Suprapubic skin (tissue), 4 donors: ENCODE measurements at regions not wholly inside any gene's neighbourhood (a gene's known extent, or its start where the extent isn't known, plus 50 kb on each side); places are given as distances from the start of the nearest gene placed in this dataset.

Experiments used
- DNase-seq, 2 donors: peaks; one replicate each; pipeline ENCODE4 v3.0.0-alpha.2; 2019; ENCODE audit warnings: low spot score in 2 of 2
- H3K27ac ChIP-seq: fragments of 200-600 bp; sonication (generic); one replicate; pipeline ENCODE4 v1.5.1; 2019
- H3K27me3 ChIP-seq: fragments of 200-600 bp; sonication (generic); one replicate; pipeline ENCODE4 v1.5.1; 2019
- H3K36me3 ChIP-seq: fragments of 200-600 bp; sonication (generic); one replicate; pipeline ENCODE4 v1.5.1; 2019
- H3K4me1 ChIP-seq: fragments of 200-600 bp; sonication (generic); one replicate; pipeline ENCODE4 v1.5.1; 2019
- H3K4me3 ChIP-seq: fragments of 200-600 bp; sonication (generic); one replicate; pipeline ENCODE4 v1.5.1; 2019; ENCODE audit warnings: mild to moderate bottlenecking
- H3K9me3 ChIP-seq: fragments of 200-600 bp; sonication (generic); one replicate; pipeline ENCODE4 v1.5.1; 2019
- CTCF ChIP-seq, 2 donors: fragments of 200-600 bp in 1 of 2; fragments of 450-650 bp in 1 of 2; sonication (generic) in 1 of 2; IDR thresholded peaks; one replicate each; pipeline ENCODE4 v1.5.1; 2016 to 2019; ENCODE audit warnings: antibody characterized with exemption in 2 of 2, mild to moderate bottlenecking in 1 of 2, moderate library complexity in 1 of 2
- EP300 ChIP-seq: sonication (generic); formaldehyde crosslinking; IDR thresholded peaks from one replicate; pipeline ENCODE4 v1.6.1; 2017; ENCODE audit warnings: antibody characterized with exemption
- POLR2A ChIP-seq, 2 donors: fragments of 450-650 bp; IDR thresholded peaks; one replicate each; pipeline ENCODE4 v1.6.1; 2017; ENCODE audit warnings: antibody characterized with exemption in 2 of 2, mild to moderate bottlenecking in 2 of 2, moderate library complexity in 2 of 2
- POLR2AphosphoS5 ChIP-seq, 3 donors: sonication (generic); formaldehyde crosslinking; IDR thresholded peaks; one replicate each; pipeline ENCODE4 v1.6.1; 2017; ENCODE audit warnings: antibody characterized with exemption in 3 of 3
- WGBS: methylation state at CpG from one replicate; pipeline ENCODE4 v1.1.5; 2018; 5-methylcytosine and 5-hydroxymethylcytosine counted together

- 68% methylated on average over 9 of the region's 10 CpGs for WGBS
- Histone ChIP-seq H3K27me3 (peaks cover 48% of the 10 kb centered on the region), H3K27ac (no peak overlapping the region), H3K9me3 (no peaks in the 10 kb centered on the region), H3K4me1 (peaks cover 4% of the 10 kb centered on the region), H3K4me3 (no peak overlapping the region), H3K36me3 (no peaks in the 10 kb centered on the region)
- DNase-seq = peak; percentile 42 to 49
- TF ChIP-seq CTCF (IDR thresholded peaks at IDR 0.05) (no peak), EP300 (no peak), POLR2AphosphoS5 (IDR thresholded peaks at IDR 0.05) (no peak), POLR2A (IDR thresholded peaks at IDR 0.05) (no peak)
Observed at GRCh38 chr4:8725845-8726244, 133.3 kb downstream of the CPZ start.

- peak; percentile 37 to 66 for DNase-seq
- Histone ChIP-seq H3K4me3 (no peak overlapping the region), H3K27ac (no peak overlapping the region), H3K4me1 (peaks cover 4% of the 10 kb centered on the region), H3K27me3 (peaks cover 48% of the 10 kb centered on the region), H3K9me3 (no peaks in the 10 kb centered on the region), H3K36me3 (no peaks in the 10 kb centered on the region)
- TF ChIP-seq EP300 (no peak), POLR2A (IDR thresholded peaks at IDR 0.05) (no peak), POLR2AphosphoS5 (IDR thresholded peaks at IDR 0.05) (no peak), CTCF (IDR thresholded peaks at IDR 0.05) (no peak)
- 26% methylated on average over 13 of the region's 26 CpGs for WGBS
Observed at GRCh38 chr4:8725071-8725841, 132.7 kb downstream of the CPZ start.

GRCh38 chr4:8724436-8725070 is 132.0 kb downstream of the CPZ start:
- Histone ChIP-seq H3K27ac (no peak overlapping the region), H3K27me3 (peaks cover 48% of the 10 kb centered on the region), H3K9me3 (no peaks in the 10 kb centered on the region), H3K4me1 (peaks cover 4% of the 10 kb centered on the region), H3K36me3 (no peaks in the 10 kb centered on the region), H3K4me3 (no peak overlapping the region)
- 69% methylated on average over 15 of the region's 20 CpGs for WGBS
- DNase-seq = peak; percentile 40 to 54
- TF ChIP-seq EP300 (no peak), POLR2A (IDR thresholded peaks at IDR 0.05) (no peak), CTCF (IDR thresholded peaks at IDR 0.05) (no peak)

GRCh38 chr4:8723222-8723980 is 130.8 kb downstream of the CPZ start:
- Histone ChIP-seq H3K27me3 (peaks cover 46% of the 10 kb centered on the region), H3K4me3 (no peak overlapping the region), H3K27ac (no peak overlapping the region), H3K9me3 (no peaks in the 10 kb centered on the region), H3K36me3 (no peaks in the 10 kb centered on the region), H3K4me1 (peaks cover 4% of the 10 kb centered on the region)
- TF ChIP-seq CTCF (IDR thresholded peaks at IDR 0.05) (no peak), EP300 (no peak), POLR2AphosphoS5 (IDR thresholded peaks at IDR 0.05) (no peak), POLR2A (IDR thresholded peaks at IDR 0.05) (no peak)
- peak; percentile 46 to 66 for DNase-seq
- 66% methylated on average over 10 of the region's 14 CpGs for WGBS

- peaks cover 39% of the 10 kb centered on the region for H3K27me3 ChIP-seq
- H3K4me3 ChIP-seq = no peak overlapping the region
- H3K9me3 ChIP-seq = no peaks in the 10 kb centered on the region
- TF ChIP-seq POLR2A (IDR thresholded peaks at IDR 0.05) (no peak), POLR2AphosphoS5 (IDR thresholded peaks at IDR 0.05) (no peak), CTCF (IDR thresholded peaks at IDR 0.05) (no peak), EP300 (no peak)
- peak in 1 of 2 donors; percentile 57 for DNase-seq
- 74% methylated on average over 9 of the region's 9 CpGs for WGBS
- H3K4me1 ChIP-seq = peaks cover 4% of the 10 kb centered on the region
- H3K36me3 ChIP-seq = no peaks in the 10 kb centered on the region
- no peak overlapping the region for H3K27ac ChIP-seq
Observed at GRCh38 chr4:8722556-8722955, 130.0 kb downstream of the CPZ start.
